ENCODE measurements at regions not wholly inside any gene's neighbourhood (a gene's known extent, or its start where the extent isn't known, plus 50 kb on each side); places are given as distances from the start of the nearest gene placed in this dataset.
"Not testable (repeated sequence)": the region's sequence is repeated elsewhere in the genome, so short reads cannot be mapped to it uniquely, and the experiment has no call there.

DNA sequence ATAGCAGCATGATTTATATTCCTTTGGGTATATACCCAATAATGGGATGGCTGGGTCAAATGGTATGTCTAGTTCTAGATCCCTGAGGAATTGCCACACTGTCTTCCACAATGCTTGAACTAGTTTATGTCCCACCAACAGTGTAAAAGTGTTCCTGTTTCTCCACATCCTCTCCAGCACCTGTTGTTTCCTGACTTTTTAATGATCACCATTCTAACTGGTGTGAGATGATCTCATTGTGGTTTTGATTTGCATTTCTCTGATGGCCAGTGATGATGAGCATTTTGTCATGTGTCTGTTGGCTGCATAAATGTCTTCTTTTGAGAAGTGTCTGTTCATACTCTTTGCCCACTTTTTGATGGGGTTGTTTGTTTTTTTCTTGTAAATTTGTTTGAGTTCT, 54.0 kb upstream of the GPR89A start:
- not testable (repeated sequence) for DNase-seq

DNA sequence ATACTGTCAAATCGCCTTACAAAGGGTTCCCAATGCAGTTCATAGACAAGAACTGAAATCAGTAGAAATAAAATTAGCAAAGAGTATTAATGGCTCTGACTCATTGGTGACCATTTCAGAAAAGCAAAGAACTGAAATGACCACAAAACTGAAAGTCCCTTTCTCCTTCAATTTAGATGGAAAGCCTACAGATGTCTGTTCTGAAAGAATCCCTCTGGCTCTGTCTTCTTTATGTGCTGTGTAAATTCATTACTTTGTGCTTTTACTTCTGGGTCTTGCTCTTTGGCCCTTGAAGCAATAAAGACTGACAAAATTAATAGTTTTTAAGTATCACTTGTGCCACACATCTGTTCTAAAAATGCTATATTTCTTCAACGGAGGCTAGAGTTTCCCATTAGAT, 62.7 kb upstream of the GPR89A start:
- DNase-seq = no peak

DNA sequence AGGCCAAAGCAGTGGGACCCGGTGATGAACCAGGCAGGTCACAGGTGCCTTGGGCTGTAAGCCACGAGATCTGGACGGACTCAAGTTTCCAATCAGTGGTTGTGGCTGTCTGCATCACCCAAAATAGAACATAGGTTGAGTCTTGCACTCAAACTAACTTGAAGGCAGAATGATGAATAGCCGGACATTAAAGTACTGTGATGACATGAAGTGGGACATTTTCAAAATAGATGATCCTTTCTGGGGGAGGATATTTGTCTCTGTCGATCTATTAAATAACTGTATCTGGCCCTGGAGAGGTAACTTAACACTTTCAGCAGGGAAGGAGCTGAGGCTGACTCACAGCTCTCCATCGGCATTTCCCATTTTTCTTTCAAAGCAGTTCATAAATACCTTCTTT, 66.1 kb upstream of the GPR89A start:
- not testable (repeated sequence) for DNase-seq

DNA sequence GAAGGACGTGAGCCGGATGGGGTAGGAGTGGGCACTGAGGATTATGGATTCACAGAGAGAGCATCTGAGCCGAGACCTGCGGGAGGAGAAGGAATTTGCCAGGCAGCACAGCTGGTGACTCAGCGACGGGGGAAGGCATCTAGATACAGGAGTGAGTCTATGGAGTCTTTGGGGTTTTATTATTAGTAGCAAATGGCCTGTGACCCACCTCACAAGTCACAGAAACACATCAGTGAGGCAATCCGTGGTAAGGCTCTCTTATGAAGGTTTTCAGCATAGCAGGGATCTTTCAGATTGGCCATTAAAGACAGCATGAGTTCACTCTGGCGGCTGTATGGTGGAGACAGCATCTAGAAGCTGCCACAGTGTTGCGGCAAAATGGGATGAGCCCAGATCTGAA, 66.5 kb upstream of the GPR89A start:
- DNase-seq = not testable (repeated sequence)

DNA sequence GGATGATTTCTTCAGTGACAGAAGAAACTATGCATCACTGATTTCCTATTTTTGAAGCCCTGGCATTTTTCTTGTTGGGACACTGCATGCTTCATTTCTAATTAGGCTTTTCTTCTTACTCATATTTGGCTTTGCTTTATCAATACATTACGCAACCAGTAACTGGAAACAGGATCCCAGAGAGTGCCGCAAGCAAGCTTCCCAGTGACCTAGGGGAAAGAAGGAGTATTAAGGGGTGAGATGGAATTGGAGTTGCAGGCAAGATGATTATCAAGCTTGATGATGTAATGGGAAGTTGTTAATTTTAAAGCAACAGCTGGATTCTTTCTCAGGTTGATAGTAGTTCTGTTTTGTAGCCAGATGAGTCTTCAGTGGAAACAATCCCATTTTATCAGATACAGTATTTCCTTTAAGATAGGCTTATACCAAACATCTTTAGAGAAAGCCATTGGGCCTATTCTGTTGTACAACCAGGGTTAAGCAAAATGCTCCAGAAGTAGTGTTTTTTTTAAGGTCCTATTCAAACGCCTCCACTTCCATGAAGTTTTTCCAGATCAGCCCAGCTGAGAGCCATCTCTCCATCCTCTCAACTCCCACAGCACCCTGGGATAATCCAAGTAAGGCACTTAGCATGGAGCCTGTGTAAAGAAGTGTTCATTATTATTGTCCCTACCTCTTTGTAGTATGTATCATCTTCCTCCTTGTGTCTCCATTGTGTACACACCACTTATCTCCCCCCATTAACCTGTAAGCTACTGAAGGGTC, 69.5 kb upstream of the GPR89A start:
- not testable (repeated sequence) for DNase-seq

DNA sequence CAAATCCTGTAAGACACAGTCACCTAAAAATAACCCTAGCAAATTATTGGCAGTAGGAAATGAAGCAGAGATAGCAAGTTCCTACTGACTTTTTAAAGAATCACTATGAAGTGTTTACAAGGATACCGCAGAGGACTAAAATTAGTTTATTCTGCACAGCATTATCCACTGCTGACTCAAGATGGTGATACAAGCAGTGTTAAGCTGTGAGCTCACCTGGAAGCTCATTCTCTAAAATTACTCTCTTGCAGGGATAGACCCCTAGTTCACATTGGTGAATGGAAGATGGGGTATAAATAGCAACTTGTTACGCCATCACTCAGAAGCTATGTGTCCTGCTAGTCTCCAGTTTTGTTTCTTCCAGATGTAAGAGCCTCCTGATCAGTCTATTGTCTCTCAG, 70.8 kb upstream of the GPR89A start:
- not testable (repeated sequence) for DNase-seq

DNA sequence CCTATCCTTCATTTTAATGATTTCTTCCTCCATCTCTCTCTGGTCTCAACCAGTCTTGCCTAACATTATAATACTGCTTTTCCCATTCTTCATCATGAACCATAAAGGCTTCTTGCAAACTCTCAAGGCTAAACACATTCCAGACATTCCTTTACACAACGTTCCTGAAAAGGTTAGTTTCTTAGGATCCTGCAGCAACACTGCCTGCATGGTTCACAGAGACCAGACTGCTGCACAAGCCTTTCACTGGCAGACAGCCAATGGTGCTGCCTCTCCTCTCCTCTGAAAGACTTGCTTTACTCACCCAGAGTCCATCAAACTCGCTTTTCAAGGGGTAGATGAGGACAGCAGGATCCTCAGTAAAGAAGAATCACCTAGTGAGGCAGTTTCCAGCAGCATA, 72.3 kb upstream of the GPR89A start:
- not testable (repeated sequence) for DNase-seq

DNA sequence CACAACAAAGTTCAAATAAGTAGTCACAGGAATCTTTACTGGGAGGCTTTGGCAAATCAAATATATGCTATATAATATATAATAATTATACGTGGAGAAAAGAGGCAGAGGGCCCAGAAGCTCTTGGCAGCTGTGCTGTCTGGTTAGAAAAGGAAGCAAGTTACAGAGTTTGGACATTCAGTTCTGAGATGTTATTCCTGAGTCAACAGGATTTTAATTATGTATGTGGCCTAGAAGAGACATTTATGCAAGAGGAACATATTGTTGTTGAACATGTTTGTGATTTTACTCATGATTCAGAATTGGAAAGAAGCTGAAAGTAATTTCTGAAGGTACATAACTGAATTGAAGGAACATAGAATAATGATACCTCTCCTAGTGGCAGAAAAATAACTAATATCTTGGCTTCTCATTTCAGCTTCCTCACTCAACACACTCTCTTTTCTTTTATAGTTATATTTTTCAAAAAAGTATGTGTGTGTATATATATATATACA, 79.7 kb upstream of the GPR89A start:
- DNase-seq = not testable (repeated sequence)

DNA sequence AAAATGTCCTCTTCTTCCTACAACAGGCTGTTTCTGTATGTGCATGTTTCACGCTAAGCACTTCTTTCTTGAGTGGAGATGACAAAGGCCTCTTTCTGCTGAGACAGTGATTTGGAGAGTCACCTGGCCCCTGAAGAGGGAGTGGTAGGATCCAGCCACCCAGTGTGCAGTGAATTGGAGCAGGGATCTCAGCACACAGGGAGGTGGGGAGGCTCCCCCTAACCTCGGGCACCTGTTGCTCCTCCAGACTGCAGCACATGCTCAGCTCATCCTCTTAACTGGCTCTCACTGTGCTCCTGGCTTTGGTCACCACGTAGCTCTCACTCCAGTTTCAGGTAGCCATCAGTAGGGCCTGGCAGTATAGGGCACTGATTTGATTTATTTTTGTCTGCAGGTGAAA, 87.6 kb upstream of the GPR89A start:
- not testable (repeated sequence) for DNase-seq

DNA sequence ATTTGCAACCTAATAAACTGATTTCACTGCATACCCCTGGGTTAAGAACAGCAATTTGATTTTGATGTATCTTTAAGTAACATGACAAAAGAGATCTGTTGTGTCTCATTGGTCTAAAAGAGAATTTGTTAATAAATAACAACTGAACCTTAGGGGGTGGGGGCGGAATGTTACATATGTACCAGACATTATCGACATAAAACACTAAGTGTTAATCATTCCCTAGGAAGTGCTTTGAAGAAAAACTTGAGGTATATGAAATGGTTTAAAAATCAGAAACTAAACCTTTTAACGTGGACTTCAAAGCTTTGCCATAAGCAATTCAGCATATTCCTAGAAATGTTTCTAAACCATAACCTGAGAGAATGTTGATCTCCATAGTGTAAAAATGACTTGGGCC, 88.5 kb upstream of the GPR89A start:
- not testable (repeated sequence) for DNase-seq

DNA sequence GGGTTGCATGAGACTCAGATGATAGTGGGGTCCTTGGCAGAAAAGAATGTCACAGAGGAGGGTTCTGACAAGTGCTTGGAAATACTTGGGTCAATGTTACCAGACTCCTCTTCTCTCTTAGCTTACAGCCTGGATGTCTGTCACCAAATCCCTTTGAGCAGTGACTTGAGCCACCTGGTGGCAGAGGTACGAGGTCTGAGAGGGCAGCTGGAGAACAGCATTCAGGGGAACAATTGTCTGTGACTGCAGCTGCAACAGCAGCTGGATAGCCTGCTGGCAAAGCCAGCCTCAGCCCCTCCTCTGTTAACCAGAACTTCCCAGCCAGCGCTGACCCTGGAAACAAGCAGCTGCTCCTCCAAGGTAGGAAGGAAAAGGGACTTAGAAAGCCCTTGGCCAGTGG, 87.6 kb upstream of the NBPF20 start:
- DNase-seq = peak in 1 of 2 donors; percentile 8

DNA sequence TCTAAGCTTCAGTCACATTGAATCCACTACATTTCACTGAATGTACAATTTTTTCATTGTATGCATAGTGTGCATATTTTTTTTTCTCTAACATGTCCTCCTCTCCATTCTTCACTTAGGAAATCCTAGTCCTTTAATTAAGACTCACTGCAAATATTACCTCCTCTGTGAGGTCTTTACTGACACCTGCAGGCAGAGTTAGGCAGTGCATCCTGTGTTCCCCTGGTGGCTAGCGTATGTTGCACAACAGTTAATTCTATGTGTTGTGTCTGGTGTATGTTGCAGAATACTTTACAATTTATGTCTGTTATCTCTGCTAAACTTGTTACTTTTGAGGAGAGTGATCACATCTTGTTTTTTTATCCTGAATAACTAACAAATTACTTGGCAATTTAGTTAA, 82.7 kb upstream of the NBPF20 start:
- not testable (repeated sequence) for DNase-seq

DNA sequence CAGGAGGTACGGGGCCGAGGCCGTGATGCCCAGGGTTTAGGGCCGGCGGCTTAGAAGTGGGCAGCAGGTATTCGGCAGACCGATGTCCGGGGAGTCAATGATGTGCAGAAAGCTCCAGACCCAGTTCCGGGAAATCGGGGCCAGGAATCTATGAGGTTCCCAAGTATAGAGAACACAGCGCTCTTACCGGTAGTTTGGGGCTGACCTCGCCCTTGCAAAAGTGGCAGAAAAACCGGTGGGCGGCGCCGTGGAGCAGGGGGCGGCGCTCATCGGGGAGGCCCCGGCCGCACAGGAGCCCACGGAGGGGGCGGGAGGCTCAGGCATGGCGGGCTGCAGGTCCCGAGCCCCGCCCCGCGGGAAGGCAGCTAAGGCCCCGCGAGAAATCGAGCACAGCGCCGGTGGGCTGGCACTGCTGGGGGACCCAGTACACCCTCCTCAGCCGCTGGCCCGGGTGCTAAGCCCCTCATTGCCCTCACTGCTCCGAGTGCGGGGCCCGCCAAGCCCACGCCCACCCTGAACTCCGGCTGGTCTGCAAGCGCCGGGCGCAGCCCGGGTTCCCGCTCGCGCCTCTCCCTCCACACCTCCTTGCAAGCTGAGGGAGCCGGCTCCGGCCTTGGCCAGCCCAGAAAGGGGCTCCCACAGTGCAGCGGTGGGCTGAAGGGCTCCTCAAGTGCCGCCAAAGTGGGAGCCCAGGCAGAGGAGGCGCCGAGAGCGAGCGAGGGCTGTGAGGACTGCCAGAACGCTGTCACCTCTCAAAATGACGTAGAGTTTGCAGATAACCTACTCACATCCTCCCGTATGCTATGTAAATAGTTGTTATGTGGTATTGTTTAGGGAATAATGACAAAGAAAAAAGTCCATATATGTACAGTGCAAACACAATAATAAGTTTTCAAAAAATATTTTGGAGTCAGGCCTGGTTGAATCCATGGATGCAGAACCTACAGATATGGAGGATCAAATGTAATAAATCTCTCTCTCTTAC, 80.6 kb upstream of the NBPF20 start:
- not testable (repeated sequence) for DNase-seq

DNA sequence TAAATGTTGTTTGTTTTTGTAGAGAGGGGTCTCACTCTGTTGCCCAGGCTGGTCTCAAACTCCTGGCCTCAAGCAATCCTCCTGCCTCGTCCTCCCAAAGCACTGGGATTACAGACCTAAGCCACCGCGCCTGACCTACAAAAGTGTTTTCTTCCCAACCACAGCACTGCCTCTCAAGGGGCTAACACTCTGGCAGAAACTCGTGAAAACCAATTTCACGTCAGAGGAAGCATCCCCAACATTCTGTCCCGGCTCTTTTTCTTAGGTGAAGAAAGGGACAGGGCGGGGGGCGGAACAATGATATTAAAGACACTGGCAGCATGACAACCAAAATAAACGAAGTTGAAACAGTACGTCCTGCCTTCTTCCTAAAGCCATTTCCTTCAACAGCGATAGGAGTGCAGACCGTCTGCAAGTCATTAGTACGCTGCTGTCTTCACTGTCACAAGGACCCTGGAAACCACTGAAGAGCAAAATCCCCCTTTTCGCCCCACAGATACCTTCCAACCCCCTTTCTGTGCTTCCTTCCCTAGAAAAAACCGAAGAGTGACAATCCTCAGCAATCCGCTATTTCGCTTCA, 79.5 kb upstream of the NBPF20 start:
- not testable (repeated sequence) for DNase-seq

DNA sequence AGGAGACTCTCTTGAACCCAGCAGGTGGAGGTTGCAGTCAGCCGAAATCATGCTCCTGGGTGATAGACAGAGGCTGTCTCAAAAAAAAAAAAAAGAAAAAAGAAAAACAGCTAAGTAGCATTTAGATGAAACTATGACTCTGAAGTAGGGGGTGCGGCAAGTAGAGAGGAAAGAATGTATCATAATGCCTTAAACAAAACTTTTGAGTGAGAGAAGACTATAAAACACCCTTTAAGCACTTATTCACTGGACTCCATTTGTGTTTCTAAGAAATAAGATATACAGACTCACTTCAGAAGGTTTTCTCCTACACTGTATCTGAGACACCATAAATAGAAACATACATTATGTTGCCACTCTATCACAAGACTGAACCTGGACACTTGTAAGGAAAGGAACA, 78.9 kb upstream of the NBPF20 start:
- DNase-seq = not testable (repeated sequence)

DNA sequence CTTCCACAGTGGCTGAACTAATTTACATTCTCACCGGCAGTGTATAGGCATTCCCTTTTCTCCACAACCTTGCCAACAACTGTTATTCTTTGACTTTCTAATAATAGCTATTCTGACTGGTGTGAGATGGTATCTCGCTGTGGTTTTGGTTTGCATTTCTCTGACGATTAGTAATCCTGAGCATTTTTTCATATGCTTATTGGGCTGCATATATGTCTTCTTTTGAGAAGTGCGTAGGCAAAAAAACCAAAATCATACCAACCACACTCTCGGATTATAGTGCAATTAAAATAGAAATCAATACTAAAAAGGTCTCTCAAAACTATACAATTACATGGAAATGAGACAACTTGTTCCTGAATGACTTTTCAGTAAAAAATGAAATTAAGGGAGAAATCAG, 74.8 kb upstream of the NBPF20 start:
- DNase-seq = not testable (repeated sequence)

DNA sequence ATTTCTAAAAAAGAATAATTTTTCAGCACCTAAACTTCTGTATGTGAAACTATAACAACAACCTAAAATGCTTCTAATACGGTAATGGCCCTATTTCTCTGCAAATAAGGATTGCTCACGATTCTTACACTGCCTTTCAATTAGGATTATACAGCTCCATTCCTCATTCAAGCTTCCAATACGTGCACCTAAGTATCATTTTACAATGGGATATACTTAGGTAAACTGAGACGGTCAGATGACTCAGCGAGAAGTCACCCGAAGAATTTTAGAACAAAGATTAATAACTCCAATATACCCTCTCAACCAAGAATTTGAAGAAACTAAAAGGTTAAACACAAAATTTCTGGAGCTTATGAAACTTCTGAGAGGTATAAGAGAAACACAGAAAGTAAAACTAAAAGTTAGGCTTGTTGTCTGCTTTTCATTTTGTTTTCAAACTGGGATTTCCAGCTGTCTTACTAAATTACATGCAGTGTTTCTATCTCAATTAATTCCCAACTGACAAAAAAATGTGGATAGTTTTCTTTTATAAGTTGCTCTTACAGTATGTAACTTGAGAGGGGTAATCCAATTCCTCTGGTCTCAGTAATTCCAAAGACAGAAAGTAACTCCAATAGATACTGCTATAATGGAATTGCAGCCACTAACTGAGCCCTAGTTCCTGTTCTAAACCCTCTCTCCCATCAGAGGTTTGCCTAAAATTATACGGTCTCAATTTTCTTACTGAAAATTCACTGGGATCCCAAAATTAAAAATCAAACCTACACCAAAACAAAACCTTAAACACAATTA, 69.9 kb upstream of the NBPF20 start:
- not testable (repeated sequence) for DNase-seq

DNA sequence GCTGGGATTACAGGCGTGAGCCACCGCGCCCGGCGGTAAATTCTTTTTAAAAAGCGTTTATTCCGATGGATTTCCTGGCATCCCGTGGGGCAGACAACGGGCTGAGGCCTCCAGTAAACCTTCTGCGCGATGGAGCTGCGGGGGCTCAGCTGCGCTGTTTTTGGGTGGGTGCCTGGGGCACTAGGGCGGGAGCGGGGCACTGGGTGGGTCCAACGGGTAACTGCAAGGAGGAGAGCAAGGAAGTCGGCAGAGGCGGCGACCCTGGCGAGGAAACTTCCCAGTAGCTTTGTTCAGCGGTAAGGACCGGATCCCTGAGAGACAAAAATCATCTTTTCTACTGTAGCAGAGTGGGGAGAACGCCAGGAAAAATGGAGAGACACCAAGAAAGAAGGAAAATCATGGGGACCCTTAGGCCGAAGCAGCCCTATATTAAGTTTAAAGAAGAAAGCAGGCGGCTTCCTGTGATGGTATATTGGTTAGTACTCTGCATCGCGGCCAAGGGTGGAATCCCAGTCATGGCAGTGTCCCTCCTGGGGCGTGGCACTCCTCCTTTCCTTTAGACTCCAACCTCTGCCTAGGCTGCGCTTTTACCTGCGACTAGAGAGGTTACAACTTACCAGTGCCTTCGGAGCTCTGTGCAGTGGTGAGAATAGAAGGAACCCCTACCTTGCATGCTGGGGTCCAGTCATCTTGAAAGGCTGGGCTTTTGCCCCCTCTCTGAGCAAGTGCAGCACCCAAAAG, 63.0 kb upstream of the NBPF20 start:
- not testable (repeated sequence) for DNase-seq

DNA sequence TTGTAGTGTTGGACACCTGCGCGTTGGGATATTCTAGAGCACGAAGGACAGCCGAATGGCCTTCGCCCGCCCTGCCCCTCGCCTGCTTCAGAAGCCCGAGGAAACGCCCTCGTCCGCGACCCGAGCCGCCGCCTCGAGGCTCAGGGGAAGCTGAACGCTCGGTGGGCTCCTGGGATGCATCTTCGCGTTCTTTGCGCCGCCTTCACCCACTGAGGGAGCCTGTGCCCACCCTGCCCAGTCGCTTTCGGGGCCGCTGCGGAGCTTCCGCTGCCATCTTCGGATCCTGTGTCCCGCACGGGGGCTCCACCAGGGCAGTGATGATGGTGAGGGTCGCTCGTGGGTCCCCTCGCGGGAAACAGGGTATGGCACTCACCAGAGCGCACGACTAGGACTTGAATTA, 61.8 kb upstream of the NBPF20 start:
- not testable (repeated sequence) for DNase-seq

DNA sequence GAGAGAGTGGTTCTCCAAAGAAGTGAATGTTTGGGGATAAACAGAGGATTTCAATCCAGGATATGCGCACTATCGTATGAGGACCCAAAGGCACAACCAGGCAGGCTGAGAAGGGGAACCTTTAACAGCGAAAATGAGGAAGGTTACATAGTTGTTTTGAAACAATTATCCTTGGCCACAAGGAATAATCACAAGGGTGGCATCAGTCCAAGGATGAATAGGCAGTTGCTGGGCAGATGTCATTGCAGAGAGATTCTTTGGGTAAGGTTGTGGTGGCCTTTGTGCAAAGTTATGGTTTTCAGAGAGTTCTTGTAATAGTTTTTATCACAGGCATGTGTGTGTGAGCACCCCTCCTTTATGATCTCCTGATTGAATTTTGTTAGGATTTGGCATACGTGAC, 58.9 kb upstream of the NBPF20 start:
- not testable (repeated sequence) for DNase-seq

DNA sequence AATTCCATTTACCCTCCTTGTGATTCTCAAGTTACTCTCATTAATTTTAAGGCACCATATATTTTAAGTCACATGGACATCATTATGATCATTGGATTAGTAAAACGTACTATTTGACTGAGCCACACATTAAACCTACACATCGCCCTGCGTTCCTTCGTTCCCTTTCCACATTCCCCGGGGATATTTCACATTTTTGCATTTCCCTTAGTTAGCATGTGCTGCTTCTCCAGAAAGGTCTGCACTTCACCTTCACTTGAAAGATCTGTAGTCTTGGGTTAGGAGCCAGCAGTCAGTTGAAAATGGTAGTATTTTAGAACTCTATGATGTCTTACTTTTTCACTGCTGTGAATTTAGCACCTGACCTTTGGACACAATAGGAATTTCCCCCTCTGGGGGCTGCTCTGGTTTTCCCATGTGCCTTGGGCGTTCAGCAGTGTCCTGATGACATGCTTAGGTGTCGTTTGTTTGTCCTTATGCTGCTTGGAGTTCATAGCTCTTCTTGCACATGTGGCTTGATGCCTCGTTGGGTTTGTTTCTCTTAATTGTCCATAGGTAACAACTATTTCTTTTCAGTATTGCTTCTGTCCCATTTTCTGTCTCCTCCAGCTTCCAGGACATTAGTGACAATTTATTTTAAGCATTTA, 56.9 kb upstream of the NBPF20 start:
- DNase-seq = not testable (repeated sequence)

All from stimulated activated CD4-positive, alpha-beta T cell treated with anti-CD3 and anti-CD28 coated beads, Interleukin-2, amount 100 ng/mL, for 24 hours (primary cell).